ENCODE measurements at regions not wholly inside any gene's neighbourhood (a gene's known extent, or its start where the extent isn't known, plus 50 kb on each side); places are given as distances from the start of the nearest gene placed in this dataset.

- Mint-ChIP-seq H3K4me1 (ENCODE audit: low read depth) (no peaks in the 10 kb centered on the region), H3K36me3 (ENCODE audit: low read depth) (no peaks in the 10 kb centered on the region), H3K4me3 (no peak overlapping the region), H3K9me3 (peaks cover 16% of the 10 kb centered on the region), H3K27me3 (ENCODE audit: insufficient read depth) (no peaks in the 10 kb centered on the region; the same call in 1 of the 2 replicates), H3K27ac (no peak overlapping the region)
- no peak for DNase-seq
- TF ChIP-seq CTCF (IDR thresholded peaks at IDR 0.05), result no peak
These were observed 168.2 kb upstream of the RARB start for GRCh38 chr3:25259871-25260270.

- Mint-ChIP-seq H3K4me3 (no peak overlapping the region), H3K4me1 (ENCODE audit: low read depth) (no peaks in the 10 kb centered on the region), H3K27me3 (ENCODE audit: insufficient read depth) (no peaks in the 10 kb centered on the region; the same call in 1 of the 2 replicates), H3K9me3 (peaks cover 20% of the 10 kb centered on the region), H3K27ac (no peak overlapping the region), H3K36me3 (ENCODE audit: low read depth) (no peaks in the 10 kb centered on the region)
- DNase-seq, result no peak
- no peak for TF ChIP-seq CTCF (IDR thresholded peaks at IDR 0.05)
These were observed 165.7 kb upstream of the RARB start for GRCh38 chr3:25262322-25262721.

DNA sequence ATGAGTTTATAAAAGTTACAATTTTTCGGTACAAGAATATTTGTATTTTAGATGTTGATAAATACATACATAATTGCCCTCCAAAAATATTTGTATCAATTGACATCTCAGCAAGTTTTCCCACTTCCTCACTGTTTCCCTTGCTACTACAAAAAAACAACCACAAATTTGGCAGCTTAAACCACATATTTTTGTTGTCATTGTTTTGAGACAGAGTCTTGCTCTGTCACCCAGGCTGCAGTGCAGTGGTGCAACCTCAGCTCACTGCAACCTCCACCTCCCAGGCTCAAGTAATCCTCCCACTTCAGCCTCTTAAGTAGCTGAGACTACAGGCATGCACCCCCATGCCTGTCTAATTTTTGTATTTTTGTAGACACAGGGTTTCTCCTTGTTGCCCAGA, 162.8 kb upstream of the RARB start:
- Mint-ChIP-seq H3K4me3 (no peak overlapping the region), H3K36me3 (ENCODE audit: low read depth) (0 out of 2 replicates have a peak, but pooled peaks cover 5% of the 10 kb centered on the region), H3K4me1 (ENCODE audit: low read depth) (no peaks in the 10 kb centered on the region), H3K27me3 (ENCODE audit: insufficient read depth) (no peaks in the 10 kb centered on the region), H3K9me3 (peaks cover 21% of the 10 kb centered on the region), H3K27ac (no peak overlapping the region)
- no peak for TF ChIP-seq CTCF (IDR thresholded peaks at IDR 0.05)
- no peak for DNase-seq

DNA sequence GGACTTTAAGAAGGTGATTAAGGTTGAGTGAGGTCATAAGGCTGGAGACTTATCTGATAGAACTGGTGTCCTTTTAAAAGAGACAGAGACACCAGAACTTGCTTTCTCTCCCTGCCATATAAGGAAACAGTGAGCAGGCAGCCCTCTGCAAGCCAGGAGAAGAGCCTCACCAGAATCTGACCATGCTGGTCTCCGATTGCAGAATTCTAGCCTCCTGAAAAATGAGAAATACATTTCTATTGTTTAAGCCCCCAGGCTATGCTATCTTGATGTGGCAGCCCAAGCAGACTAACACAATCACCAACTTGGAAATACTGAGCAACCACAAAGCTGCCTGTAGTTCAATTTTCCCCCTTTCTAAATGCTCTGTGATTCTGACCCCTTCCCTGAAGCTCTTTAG, 161.4 kb upstream of the RARB start:
- no peaks in the 10 kb centered on the region for H3K27me3 Mint-ChIP-seq (ENCODE audit: insufficient read depth)
- no peak overlapping the region for H3K27ac Mint-ChIP-seq
- H3K36me3 Mint-ChIP-seq (ENCODE audit: low read depth), result 0 out of 2 replicates have a peak, but pooled peaks cover 5% of the 10 kb centered on the region
- TF ChIP-seq CTCF (IDR thresholded peaks at IDR 0.05), result no peak
- no peak for DNase-seq
- H3K9me3 Mint-ChIP-seq, result peaks cover 20% of the 10 kb centered on the region
- H3K4me1 Mint-ChIP-seq (ENCODE audit: low read depth), result no peaks in the 10 kb centered on the region
- H3K4me3 Mint-ChIP-seq, result no peak overlapping the region

- 0 out of 2 replicates have a peak, but pooled peaks cover 5% of the 10 kb centered on the region for H3K36me3 Mint-ChIP-seq (ENCODE audit: low read depth)
- no peaks in the 10 kb centered on the region for H3K4me1 Mint-ChIP-seq (ENCODE audit: low read depth)
- DNase-seq, result no peak
- no peak overlapping the region for H3K27ac Mint-ChIP-seq
- H3K27me3 Mint-ChIP-seq (ENCODE audit: insufficient read depth), result no peaks in the 10 kb centered on the region; the same call in 1 of the 2 replicates
- no peak overlapping the region for H3K4me3 Mint-ChIP-seq
- TF ChIP-seq CTCF (IDR thresholded peaks at IDR 0.05), result no peak
- H3K9me3 Mint-ChIP-seq, result peaks cover 6% of the 10 kb centered on the region
These were observed 156.0 kb upstream of the RARB start for GRCh38 chr3:25272090-25272489.

Data from HFFc6 (cell line).